ENCODE measurements at regions not wholly inside any gene's neighbourhood (a gene's known extent, or its start where the extent isn't known, plus 50 kb on each side); places are given as distances from the start of the nearest gene placed in this dataset.

- TF ChIP-seq FOXM1 (IDR thresholded peaks at IDR 0.05; ENCODE audit: low read depth) (no peak), TEAD4 (IDR thresholded peaks at IDR 0.05; ENCODE audit: borderline replicate concordance, insufficient read depth) (no peak), SIN3A (IDR thresholded peaks at IDR 0.05; ENCODE audit: borderline replicate concordance, low read depth, low read length) (no peak), TCF12 (IDR thresholded peaks at IDR 0.05) (no peak), USF2 (IDR thresholded peaks at IDR 0.05; ENCODE audit: borderline replicate concordance, low read depth, low read length) (no peak), GATA2 (CRISPR knock-in tag; IDR thresholded peaks at IDR 0.05) (no peak), RXRA (IDR thresholded peaks at IDR 0.05; ENCODE audit: borderline replicate concordance, low read depth) (no peak), EP300 (IDR thresholded peaks at IDR 0.05; ENCODE audit: borderline replicate concordance in 1 of 2, low read depth in 1 of 2, low read length in 1 of 2) (no peak), PBX3 (IDR thresholded peaks at IDR 0.05) (no peak)
Measured at GRCh38 chr6:15170126-15170525, 75.7 kb upstream of the JARID2 start (continued).

- Histone ChIP-seq H3K36me3 (replicated peaks in 1 of 2; ENCODE audit: control insufficient read depth in 1 of 2, insufficient read depth in 2 of 2, low read length in 1 of 2) (no peaks in the 10 kb centered on the region), H3K27me3 (ENCODE audit: insufficient read depth) (no peaks in the 10 kb centered on the region), H3F3A (replicated peaks; ENCODE audit: insufficient read depth) (no peaks in the 10 kb centered on the region), H4K20me1 (ENCODE audit: insufficient read depth) (no peaks in the 10 kb centered on the region), H3K79me2 (ENCODE audit: insufficient read depth) (no peaks in the 10 kb centered on the region), H3K9ac (no peak overlapping the region), H3K4me1 (ENCODE audit: control insufficient read depth in 1 of 2, insufficient read depth in 2 of 2, low read depth in 1 of 2, low read length in 1 of 2) (no peaks in the 10 kb centered on the region; a peak in 1 of 4 replicates), H3K9me3 (no peaks in the 10 kb centered on the region), H3K27ac (ENCODE audit: low read depth in 2 of 2, low read length in 1 of 2) (no peak overlapping the region), H2AFZ (ENCODE audit: low read depth) (no peak overlapping the region), H3K4me2 (no peak overlapping the region), H3K9me2 (no peaks in the 10 kb centered on the region), H3K4me3 (ENCODE audit: low read depth in 2 of 2, low read length in 1 of 2) (no peak overlapping the region)
- 41% methylated on average over 5 of the region's 5 CpGs for WGBS (ENCODE audit: low lambda C conversion rate)
- CTCF ChIA-PET: no interaction called here
- no peak for TF ChIP-seq SMC3 (IDR thresholded peaks at IDR 0.05; ENCODE audit: low read depth, low read length)
- TF ChIP-seq TEAD4 (IDR thresholded peaks at IDR 0.05; ENCODE audit: borderline replicate concordance, insufficient read depth): no peak
- DNase-seq: no peak
- POLR2A ChIA-PET: no interaction called here
Measured at GRCh38 chr6:15171026-15171425, 74.8 kb upstream of the JARID2 start.

GRCh38 chr6:15176816-15177370 lies 69.0 kb upstream of the JARID2 start:
- Histone ChIP-seq H3K4me2 (no peak overlapping the region), H4K20me1 (ENCODE audit: insufficient read depth) (no peaks in the 10 kb centered on the region), H3K79me2 (ENCODE audit: insufficient read depth) (no peaks in the 10 kb centered on the region), H3F3A (replicated peaks; ENCODE audit: insufficient read depth) (no peaks in the 10 kb centered on the region), H3K36me3 (replicated peaks in 1 of 2; ENCODE audit: control insufficient read depth in 1 of 2, insufficient read depth in 2 of 2, low read length in 1 of 2) (no peaks in the 10 kb centered on the region), H3K9me3 (no peaks in the 10 kb centered on the region), H3K4me1 (ENCODE audit: control insufficient read depth in 1 of 2, insufficient read depth in 2 of 2, low read depth in 1 of 2, low read length in 1 of 2) (no peaks in the 10 kb centered on the region), H3K9ac (no peak overlapping the region), H3K4me3 (ENCODE audit: low read depth in 2 of 2, low read length in 1 of 2) (no peak overlapping the region), H3K27ac (ENCODE audit: low read depth in 2 of 2, low read length in 1 of 2) (no peak overlapping the region), H2AFZ (ENCODE audit: low read depth) (no peak overlapping the region), H3K9me2 (no peaks in the 10 kb centered on the region), H3K27me3 (ENCODE audit: insufficient read depth) (no peaks in the 10 kb centered on the region)
- DNase-seq: no peak
- TF ChIP-seq NFIC (IDR thresholded peaks at IDR 0.05; ENCODE audit: borderline replicate concordance) (no peak), SMC3 (IDR thresholded peaks at IDR 0.05; ENCODE audit: low read depth, low read length) (no peak), GATA2 (CRISPR knock-in tag; IDR thresholded peaks at IDR 0.05) (no peak), USF1 (IDR thresholded peaks at IDR 0.05; ENCODE audit: borderline replicate concordance, low read depth) (no peak), EP300 (IDR thresholded peaks at IDR 0.05; ENCODE audit: borderline replicate concordance in 1 of 2, low read depth in 1 of 2, low read length in 1 of 2) (no peak), RFX5 (IDR thresholded peaks at IDR 0.05; ENCODE audit: low read length) (no peak)
- WGBS (ENCODE audit: low lambda C conversion rate): 67% methylated on average over 9 of the region's 9 CpGs
- ChIA-PET CTCF (no interaction called here), POLR2A (no interaction called here)

Measured in SK-N-SH (cell line).